Iris pigment epithelial cell (primary cell): ENCODE measurements at regions not wholly inside any gene's neighbourhood (a gene's known extent, or its start where the extent isn't known, plus 50 kb on each side); places are given as distances from the start of the nearest gene placed in this dataset.

Source experiments
- DNase-seq: peaks from one replicate; pipeline ENCODE4 v3.0.0-alpha.2; 2011; ENCODE audit warnings: low read depth

GRCh38 chr21:32216293-32216692 lies 62.6 kb downstream of the MIS18A start:
- no peak for DNase-seq

GRCh38 chr21:32215306-32215685 lies 63.6 kb downstream of the MIS18A start:
- no peak for DNase-seq

GRCh38 chr21:32214654-32215305 lies 64.1 kb downstream of the MIS18A start:
- DNase-seq = no peak

GRCh38 chr21:32212116-32212515 lies 66.7 kb downstream of the MIS18A start:
- DNase-seq = no peak

GRCh38 chr21:32211306-32211705 lies 67.5 kb downstream of the MIS18A start:
- no peak for DNase-seq

GRCh38 chr21:32209580-32209979 lies 69.3 kb downstream of the MIS18A start:
- no peak for DNase-seq

- no peak for DNase-seq
Observed at GRCh38 chr21:32207406-32207716, 71.5 kb downstream of the MIS18A start.

- DNase-seq = no peak
Observed at GRCh38 chr21:32206631-32207405, 72.0 kb downstream of the MIS18A start.

GRCh38 chr21:32203877-32204480 lies 74.9 kb downstream of the MIS18A start:
- no peak for DNase-seq

- no peak for DNase-seq
Observed at GRCh38 chr21:32200029-32200428, 78.8 kb downstream of the MIS18A start.

GRCh38 chr21:32198384-32198783 lies 80.5 kb downstream of the MIS18A start:
- DNase-seq = no peak

- DNase-seq = no peak
Observed at GRCh38 chr21:32197896-32198295, 81.0 kb downstream of the MIS18A start.

- DNase-seq = no peak
Observed at GRCh38 chr21:32196001-32196400, 82.8 kb downstream of the MIS18A start.

GRCh38 chr21:32193098-32193465 lies 85.8 kb downstream of the MIS18A start:
- DNase-seq = no peak

- no peak for DNase-seq
Observed at GRCh38 chr21:32192291-32193097, 86.4 kb downstream of the MIS18A start.

- no peak for DNase-seq
Observed at GRCh38 chr21:32190493-32191144, 88.2 kb downstream of the MIS18A start.

GRCh38 chr21:32189688-32190483 lies 89.0 kb downstream of the MIS18A start:
- no peak for DNase-seq

- no peak for DNase-seq
Observed at GRCh38 chr21:32186804-32187203, 92.0 kb downstream of the MIS18A start.

- no peak for DNase-seq
Observed at GRCh38 chr21:32185726-32186125, 93.1 kb downstream of the MIS18A start.

- DNase-seq = no peak
Observed at GRCh38 chr21:32185103-32185502, 93.7 kb downstream of the MIS18A start.

GRCh38 chr21:32184485-32184884 lies 94.4 kb downstream of the MIS18A start:
- DNase-seq = no peak
